ENCODE measurements at regions not wholly inside any gene's neighbourhood (a gene's known extent, or its start where the extent isn't known, plus 50 kb on each side); places are given as distances from the start of the nearest gene placed in this dataset.

GRCh38 chr3:22885574-22886341 is 317.4 kb upstream of the UBE2E2 start:
- no peak overlapping the region for H2AFZ ChIP-seq (ENCODE audit: low read length)
- no TSS peak for BruUV-seq (replicated peaks)
- H3K27ac ChIP-seq (ENCODE audit: extremely low read length, insufficient read depth, low read length) = no peak overlapping the region
- H4K20me1 ChIP-seq (ENCODE audit: insufficient read depth, low read length) = no peaks in the 10 kb centered on the region
- WGBS (ENCODE audit: low lambda C conversion rate) = 15% methylated on average over 6 of the region's 6 CpGs
- no peaks in the 10 kb centered on the region for H3K9me3 ChIP-seq (ENCODE audit: low read length)
- no peak for DNase-seq (ENCODE audit: low spot score)
- no peaks in the 10 kb centered on the region for H3K4me1 ChIP-seq (ENCODE audit: insufficient read depth, low read length)
- no peak overlapping the region for H3K9ac ChIP-seq (ENCODE audit: insufficient read depth, low read depth, low read length)
- no peaks in the 10 kb centered on the region for H3K27me3 ChIP-seq (ENCODE audit: control insufficient read depth in 1 of 2, insufficient read depth in 2 of 2, low read length in 2 of 2)
- POLR2A ChIA-PET = no interaction called here
- no peak for ATAC-seq
- no peaks in the 10 kb centered on the region for H3K79me2 ChIP-seq (ENCODE audit: insufficient read depth, low read length)
- CTCF ChIA-PET (ENCODE audit: low intra/inter-chr PET ratio, low total read pairs) = no interaction called here
- intact Hi-C loops (cut with micrococcal nuclease; ENCODE audit: unreplicated experiment) = no loop called here
- H3K4me2 ChIP-seq (ENCODE audit: low read depth, low read length) = no peak overlapping the region
- H3K4me3 ChIP-seq (replicated peaks in 1 of 3; ENCODE audit: insufficient read depth in 1 of 3, low read depth in 2 of 3, low read length in 3 of 3) = no peak overlapping the region
- no peak for TF ChIP-seq SKIL (CRISPR knock-in tag; IDR thresholded peaks at IDR 0.05; ENCODE audit: borderline replicate concordance)
- no peak for TF ChIP-seq BRCA1 (CRISPR knock-in tag; IDR thresholded peaks at IDR 0.05)
- TF ChIP-seq PCBP1 (IDR thresholded peaks at IDR 0.05; ENCODE audit: borderline replicate concordance, low read depth, low read length) = no peak
- no peak for TF ChIP-seq MED13 (CRISPR knock-in tag; IDR thresholded peaks at IDR 0.05)
- TF ChIP-seq FOXK2 (IDR thresholded peaks at IDR 0.05) = no peak
- TF ChIP-seq DMAP1 (CRISPR knock-in tag; IDR thresholded peaks at IDR 0.05) = no peak
- TF ChIP-seq ZBTB21 (CRISPR knock-in tag; IDR thresholded peaks at IDR 0.05) = no peak
- no peak for TF ChIP-seq YEATS4 (CRISPR knock-in tag; IDR thresholded peaks at IDR 0.05; ENCODE audit: borderline replicate concordance)
- FAIRE-seq = no peak
- in situ Hi-C loops (cut with HindIII; ENCODE audit: extremely low pct_ligation_motif_present, low pct_unique_long_range_greater_than_20kb) = no loop called here
- no peaks in the 10 kb centered on the region for H3K36me3 ChIP-seq (replicated peaks in 1 of 2; ENCODE audit: control insufficient read depth in 1 of 2, insufficient read depth in 2 of 2, low read length in 2 of 2)

Data from HepG2 (cell line).